ENCODE measurements at regions not wholly inside any gene's neighbourhood (a gene's known extent, or its start where the extent isn't known, plus 50 kb on each side); places are given as distances from the start of the nearest gene placed in this dataset.

- H3K36me3 ChIP-seq (ENCODE audit: control insufficient read depth, insufficient read depth, low read length) = no peaks in the 10 kb centered on the region
- no peaks in the 10 kb centered on the region for H3K27me3 ChIP-seq (ENCODE audit: control insufficient read depth, insufficient read depth, low read length)
- no peaks in the 10 kb centered on the region for H3K9me3 ChIP-seq (ENCODE audit: control insufficient read depth, insufficient read depth, low read depth, low read length)
- no peaks in the 10 kb centered on the region for H3K4me1 ChIP-seq (ENCODE audit: control insufficient read depth, insufficient read depth, low read length)
- in situ Hi-C loops (cut with HindIII; ENCODE audit: low pct_unique_long_range_greater_than_20kb, low sequenced_read_pairs) (no loop called here), intact Hi-C loops (cut with micrococcal nuclease; ENCODE audit: unreplicated experiment) (no loop called here)
- no peak for TF ChIP-seq REST (IDR thresholded peaks at IDR 0.05; ENCODE audit: insufficient read depth in 1 of 2, low read depth in 2 of 2, low read length in 1 of 2)
- no TSS peak for BruUV-seq (replicated peaks)
- no peak for DNase-seq (ENCODE audit: low read depth, low spot score)
- ATAC-seq = no peak
- no peak overlapping the region for H3K27ac ChIP-seq (ENCODE audit: low read length)
- CTCF ChIA-PET = no interaction called here
- POLR2A ChIA-PET = interaction anchor here (0.7 kb wide), 1 partner anchor 297 kb away, joined by 3 read pairs; no protein-coding TSS in a partner anchor
- no peak overlapping the region for H3K4me3 ChIP-seq (ENCODE audit: low read depth in 2 of 2, low read length in 2 of 2)
Observed at GRCh38 chr4:115548123-115548522, 434.7 kb upstream of the NDST4 start.

- ATAC-seq (no peak), DNase-seq (ENCODE audit: low read depth, low spot score) (no peak)
- no peak for TF ChIP-seq REST (IDR thresholded peaks at IDR 0.05; ENCODE audit: insufficient read depth in 1 of 2, low read depth in 2 of 2, low read length in 1 of 2)
- no peak for TF ChIP-seq SIN3A (IDR thresholded peaks at IDR 0.05; ENCODE audit: borderline replicate concordance, insufficient read depth, low read depth, low read length)
- TF ChIP-seq POLR2AphosphoS5 (IDR thresholded peaks at IDR 0.05; ENCODE audit: low read depth, low read length) = no peak
- TF ChIP-seq CTCF (IDR thresholded peaks at IDR 0.05) = no peak; the same call in 1 of the 2 replicates
- no peak for TF ChIP-seq TCF7L2 (IDR thresholded peaks at IDR 0.05; ENCODE audit: low read depth, low read length)
- H3K4me3 ChIP-seq (ENCODE audit: low read depth in 2 of 2, low read length in 2 of 2) = no peak overlapping the region
- H3K9me3 ChIP-seq (ENCODE audit: control insufficient read depth, insufficient read depth, low read depth, low read length) = no peaks in the 10 kb centered on the region
- POLR2A ChIA-PET = no interaction called here
- CTCF ChIA-PET = no interaction called here
- no peaks in the 10 kb centered on the region for H3K36me3 ChIP-seq (ENCODE audit: control insufficient read depth, insufficient read depth, low read length)
- H3K27ac ChIP-seq (ENCODE audit: low read length) = no peak overlapping the region
- in situ Hi-C loops (cut with HindIII; ENCODE audit: low pct_unique_long_range_greater_than_20kb, low sequenced_read_pairs) = no loop called here
- BruUV-seq (replicated peaks) = no TSS peak
- no peaks in the 10 kb centered on the region for H3K27me3 ChIP-seq (ENCODE audit: control insufficient read depth, insufficient read depth, low read length)
- no peaks in the 10 kb centered on the region for H3K4me1 ChIP-seq (ENCODE audit: control insufficient read depth, insufficient read depth, low read length)
- intact Hi-C loops (cut with micrococcal nuclease; ENCODE audit: unreplicated experiment) = loop anchor here (5.0 to 10.0 kb wide), 2 partner anchors 303 to 445 kb away; no protein-coding TSS in a partner anchor
Observed at GRCh38 chr4:115537387-115537786, 424.0 kb upstream of the NDST4 start.
